CD4-positive, CD25-positive, alpha-beta regulatory T cell (primary cell): ENCODE measurements at regions not wholly inside any gene's neighbourhood (a gene's known extent, or its start where the extent isn't known, plus 50 kb on each side); places are given as distances from the start of the nearest gene placed in this dataset.

ENCODE experiments used
- ATAC-seq, 2 donors: fragments of 150-1000 bp; cut with Tn5 transposase; one replicate each; pipeline ENCODE4 v1.10.0; 2021; ENCODE audit warnings: low read depth in 2 of 2, moderate number of reproducible peaks in 2 of 2, moderate library complexity in 1 of 2
- DNase-seq, 3 donors: peaks; one replicate each; pipeline versions ENCODE4 v3.0.0 to v3.0.0-alpha.2; 2012 to 2022; ENCODE audit warnings: mixed read lengths in 1 of 3
- H3K27ac ChIP-seq: one replicate; pipeline ENCODE4 v1.7.0; 2013; ENCODE audit warnings: mild to moderate bottlenecking, low read length; ENCODE audit not compliant: insufficient read depth, poor library complexity, severe bottlenecking
- H3K27me3 ChIP-seq: one replicate; pipeline ENCODE4 v1.7.0; 2013; ENCODE audit warnings: low read length; ENCODE audit not compliant: control insufficient read depth, insufficient read depth
- H3K36me3 ChIP-seq: one replicate; pipeline ENCODE4 v1.7.0; 2013; ENCODE audit warnings: mild to moderate bottlenecking, low read length, moderate library complexity; ENCODE audit not compliant: control insufficient read depth, insufficient read depth
- H3K4me1 ChIP-seq: 2 replicates; pipeline ENCODE4 v1.7.0; 2013; ENCODE audit warnings: mild to moderate bottlenecking, low read length; ENCODE audit not compliant: insufficient read depth, control insufficient read depth, poor library complexity, severe bottlenecking
- H3K4me3 ChIP-seq: one replicate; pipeline ENCODE4 v1.7.0; 2013; ENCODE audit warnings: low read depth, mild to moderate bottlenecking, low read length, moderate library complexity
- H3K9me3 ChIP-seq, 2 experiments: 1 replicate in 1 of 2; 2 replicates in 1 of 2; pipeline ENCODE4 v1.7.0; 2013; ENCODE audit warnings: low read length in 2 of 2, mild to moderate bottlenecking in 1 of 2, moderate library complexity in 1 of 2; ENCODE audit not compliant: control insufficient read depth in 2 of 2
- H3K27ac Mint-ChIP-seq, 3 donors: one replicate each; pipeline ENCODE4 v1.8.0; 2020 to 2022; ENCODE audit warnings: mild to moderate bottlenecking in 3 of 3, mixed read lengths in 3 of 3, moderate library complexity in 2 of 3
- H3K27me3 Mint-ChIP-seq: one replicate; pipeline ENCODE4 v1.8.0; 2022; ENCODE audit warnings: mild to moderate bottlenecking, mixed read lengths
- H3K36me3 Mint-ChIP-seq: one replicate; pipeline ENCODE4 v1.8.0; 2020; ENCODE audit warnings: mixed read lengths
- H3K4me1 Mint-ChIP-seq, 4 donors: one replicate each; pipeline ENCODE4 v1.8.0; 2020 to 2022; ENCODE audit warnings: mixed read lengths in 4 of 4, mild to moderate bottlenecking in 1 of 4
- H3K4me3 Mint-ChIP-seq, 4 donors: one replicate each; pipeline ENCODE4 v1.8.0; 2020 to 2022; ENCODE audit warnings: mild to moderate bottlenecking in 4 of 4, mixed read lengths in 4 of 4, moderate library complexity in 3 of 4
- H3K9me3 Mint-ChIP-seq, 7 donors: one replicate each; pipeline ENCODE4 v1.8.0; 2020 to 2022; ENCODE audit warnings: mixed read lengths in 7 of 7, mild to moderate bottlenecking in 3 of 7, moderate library complexity in 2 of 7

DNA sequence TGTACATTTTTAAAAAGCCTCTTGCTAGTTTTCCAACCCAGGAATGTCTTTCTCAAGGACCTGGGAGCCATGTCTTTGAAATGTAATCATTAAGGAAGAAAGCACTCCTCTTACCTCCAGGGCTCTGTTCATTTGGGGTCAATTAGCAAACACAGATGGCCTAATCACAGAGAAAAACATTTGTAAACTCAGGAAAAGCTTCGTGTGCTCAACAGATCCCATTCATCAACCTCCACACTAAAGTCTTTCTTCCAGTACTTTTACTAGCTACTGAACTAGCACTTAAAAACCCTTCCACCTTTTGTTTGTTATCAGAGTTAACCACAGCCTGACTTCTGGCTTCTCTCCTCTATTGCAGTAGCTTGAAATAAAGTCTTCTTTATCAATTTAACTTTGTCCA lies 441.4 kb downstream of the PCDH20 start:
- no peaks in the 10 kb centered on the region for H3K36me3 ChIP-seq
- H3K27ac ChIP-seq: no peak overlapping the region
- H3K27me3 ChIP-seq: no peaks in the 10 kb centered on the region
- peaks cover 1 to 19% (median 9%) of the 10 kb centered on the region in 7 donors for H3K9me3 Mint-ChIP-seq
- H3K4me1 Mint-ChIP-seq: peaks cover 0 to 2% (median 0%) of the 10 kb centered on the region in 4 donors
- no peaks in the 10 kb centered on the region for H3K27me3 Mint-ChIP-seq
- no peaks in the 10 kb centered on the region for H3K4me1 ChIP-seq
- H3K36me3 Mint-ChIP-seq: no peaks in the 10 kb centered on the region
- no peak overlapping the region for H3K4me3 ChIP-seq
- DNase-seq: no peak
- H3K4me3 Mint-ChIP-seq: no peak overlapping the region
- no peak for ATAC-seq
- H3K27ac Mint-ChIP-seq: no peak overlapping the region
- no peaks in the 10 kb centered on the region for H3K9me3 ChIP-seq

DNA sequence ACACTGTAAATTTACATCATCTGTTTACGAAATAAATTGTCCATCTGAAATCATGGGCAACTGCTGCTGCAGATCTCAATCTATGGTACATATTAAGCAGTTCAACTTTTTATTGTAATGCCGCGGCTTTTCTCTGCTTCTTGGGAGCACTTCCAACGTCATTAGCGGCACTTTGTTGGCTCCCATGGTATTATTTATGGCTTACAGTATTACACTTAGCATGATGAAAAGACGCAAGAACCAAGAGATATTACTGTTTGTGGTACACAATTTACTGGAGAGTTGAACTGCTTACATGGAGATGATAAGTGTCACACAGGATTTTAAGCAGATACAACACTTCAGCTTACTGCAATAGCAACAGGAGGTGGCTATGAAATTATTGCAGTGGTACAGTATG lies 442.1 kb downstream of the PCDH20 start:
- no peak overlapping the region for H3K27ac ChIP-seq
- no peaks in the 10 kb centered on the region for H3K27me3 ChIP-seq
- no peak for ATAC-seq
- Mint-ChIP-seq H3K36me3 (no peaks in the 10 kb centered on the region), H3K9me3 (peaks cover 1 to 19% (median 9%) of the 10 kb centered on the region in 7 donors), H3K27ac (no peak overlapping the region), H3K4me1 (peaks cover 0 to 2% (median 0%) of the 10 kb centered on the region in 4 donors), H3K4me3 (no peak overlapping the region), H3K27me3 (no peaks in the 10 kb centered on the region)
- no peak overlapping the region for H3K4me3 ChIP-seq
- no peak for DNase-seq
- no peaks in the 10 kb centered on the region for H3K4me1 ChIP-seq
- no peaks in the 10 kb centered on the region for H3K9me3 ChIP-seq
- H3K36me3 ChIP-seq: no peaks in the 10 kb centered on the region

DNA sequence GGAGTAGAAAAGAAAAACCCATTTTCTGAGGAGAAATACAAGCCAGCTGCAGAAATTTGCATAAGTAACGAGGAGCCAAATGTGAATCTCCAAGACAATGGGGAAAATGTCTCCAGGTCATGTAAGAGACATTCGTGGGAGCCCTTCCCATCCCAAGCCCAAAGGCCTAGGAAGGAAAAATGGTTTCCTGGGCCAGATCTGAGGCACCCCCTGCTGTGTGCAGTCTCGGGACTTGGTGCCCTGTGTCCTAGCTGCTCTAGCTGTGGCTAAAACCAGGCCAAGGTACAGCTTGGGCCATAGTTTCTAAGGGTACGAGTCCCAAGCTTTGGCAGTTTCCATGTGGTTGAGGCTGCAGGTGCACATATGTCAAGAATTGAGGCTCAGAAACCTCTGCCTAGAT lies 444.9 kb downstream of the PCDH20 start:
- Mint-ChIP-seq H3K27me3 (no peaks in the 10 kb centered on the region), H3K27ac (no peak overlapping the region), H3K36me3 (no peaks in the 10 kb centered on the region), H3K4me3 (no peak overlapping the region), H3K4me1 (peaks cover 0 to 2% (median 0%) of the 10 kb centered on the region in 4 donors), H3K9me3 (peaks cover 0 to 15% (median 5%) of the 10 kb centered on the region in 7 donors)
- Histone ChIP-seq H3K9me3 (no peaks in the 10 kb centered on the region), H3K4me3 (no peak overlapping the region), H3K27ac (no peak overlapping the region), H3K36me3 (no peaks in the 10 kb centered on the region), H3K27me3 (no peaks in the 10 kb centered on the region), H3K4me1 (no peaks in the 10 kb centered on the region)
- ATAC-seq (no peak), DNase-seq (no peak)

DNA sequence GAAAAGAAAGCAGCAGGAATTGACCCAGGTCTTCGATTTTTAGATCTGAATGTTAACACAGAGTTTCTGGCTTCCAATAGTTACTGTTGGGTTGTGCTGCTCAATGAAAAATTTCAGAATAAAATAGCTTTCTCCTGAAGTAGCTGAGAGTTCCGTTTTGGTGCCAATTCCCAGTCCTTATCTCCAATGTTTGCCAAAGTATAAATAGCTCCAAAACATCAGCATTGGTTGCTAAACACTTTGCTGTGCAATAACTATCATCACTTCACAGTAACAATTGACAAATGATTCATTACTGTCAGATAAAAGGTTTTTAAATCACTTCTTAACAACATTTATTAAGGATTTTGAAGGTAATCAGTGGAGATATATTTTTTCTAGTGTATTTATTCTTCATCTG lies 446.0 kb downstream of the PCDH20 start:
- Mint-ChIP-seq H3K36me3 (no peaks in the 10 kb centered on the region), H3K9me3 (peaks cover 0 to 10% (median 3%) of the 10 kb centered on the region in 7 donors), H3K27me3 (no peaks in the 10 kb centered on the region), H3K4me3 (no peak overlapping the region), H3K27ac (no peak overlapping the region), H3K4me1 (peaks cover 0 to 2% (median 0%) of the 10 kb centered on the region in 4 donors)
- H3K27me3 ChIP-seq: no peaks in the 10 kb centered on the region
- no peak overlapping the region for H3K4me3 ChIP-seq
- no peak overlapping the region for H3K27ac ChIP-seq
- ATAC-seq: no peak
- H3K4me1 ChIP-seq: no peaks in the 10 kb centered on the region
- H3K9me3 ChIP-seq: no peaks in the 10 kb centered on the region
- no peaks in the 10 kb centered on the region for H3K36me3 ChIP-seq
- no peak for DNase-seq

DNA sequence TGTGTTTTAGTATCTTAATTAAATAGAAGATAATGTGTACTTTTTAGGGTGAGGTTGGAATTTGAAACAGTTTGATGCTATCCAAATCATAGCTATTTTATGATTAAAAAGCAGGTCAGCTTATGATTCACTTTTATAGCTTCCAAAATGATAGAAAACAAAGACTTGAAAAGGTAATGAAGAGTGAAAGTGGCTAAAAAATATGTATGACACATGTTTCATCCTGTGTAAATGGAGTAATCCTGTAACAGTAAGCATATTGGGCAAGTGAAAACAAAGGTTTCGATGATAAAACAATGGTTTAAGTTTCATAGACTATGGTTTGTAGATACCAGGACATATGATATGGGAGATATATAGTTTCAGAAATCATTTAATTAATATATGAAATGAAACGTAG lies 456.2 kb downstream of the PCDH20 start:
- Mint-ChIP-seq H3K36me3 (no peaks in the 10 kb centered on the region), H3K4me3 (no peak overlapping the region), H3K4me1 (no peaks in the 10 kb centered on the region), H3K27me3 (no peaks in the 10 kb centered on the region), H3K27ac (no peak overlapping the region), H3K9me3 (peaks cover 1 to 28% (median 7%) of the 10 kb centered on the region in 7 donors)
- no peaks in the 10 kb centered on the region for H3K36me3 ChIP-seq
- H3K27me3 ChIP-seq: no peaks in the 10 kb centered on the region
- H3K27ac ChIP-seq: no peak overlapping the region
- no peak overlapping the region for H3K4me3 ChIP-seq
- H3K4me1 ChIP-seq: no peaks in the 10 kb centered on the region
- ATAC-seq (no peak), DNase-seq (no peak)
- no peaks in the 10 kb centered on the region for H3K9me3 ChIP-seq

DNA sequence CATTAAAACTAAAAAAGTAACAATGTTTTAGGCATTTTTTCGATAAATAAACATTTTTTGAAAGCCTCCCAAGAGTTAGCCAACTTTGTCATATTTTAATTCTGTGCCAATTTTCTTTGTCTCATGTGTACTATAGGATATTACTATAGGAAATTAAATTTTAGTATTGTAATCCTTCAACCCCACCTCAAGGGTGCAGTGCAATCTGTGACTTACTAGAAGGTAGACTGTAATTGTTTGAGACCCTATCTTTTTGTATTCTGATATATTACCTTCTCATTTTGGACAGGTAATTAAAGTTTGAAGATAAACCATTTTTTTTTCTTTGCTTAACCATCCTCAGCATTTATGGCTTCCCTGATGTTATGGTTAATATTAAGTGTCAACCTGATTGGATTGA lies 457.8 kb downstream of the PCDH20 start:
- Mint-ChIP-seq H3K4me3 (no peak overlapping the region), H3K27me3 (no peaks in the 10 kb centered on the region), H3K4me1 (no peaks in the 10 kb centered on the region), H3K36me3 (no peaks in the 10 kb centered on the region), H3K27ac (no peak overlapping the region), H3K9me3 (peaks cover 2 to 23% (median 7%) of the 10 kb centered on the region in 7 donors)
- no peaks in the 10 kb centered on the region for H3K4me1 ChIP-seq
- no peaks in the 10 kb centered on the region for H3K9me3 ChIP-seq
- ATAC-seq: no peak
- DNase-seq: no peak
- H3K27me3 ChIP-seq: no peaks in the 10 kb centered on the region
- no peak overlapping the region for H3K27ac ChIP-seq
- no peak overlapping the region for H3K4me3 ChIP-seq
- no peaks in the 10 kb centered on the region for H3K36me3 ChIP-seq

DNA sequence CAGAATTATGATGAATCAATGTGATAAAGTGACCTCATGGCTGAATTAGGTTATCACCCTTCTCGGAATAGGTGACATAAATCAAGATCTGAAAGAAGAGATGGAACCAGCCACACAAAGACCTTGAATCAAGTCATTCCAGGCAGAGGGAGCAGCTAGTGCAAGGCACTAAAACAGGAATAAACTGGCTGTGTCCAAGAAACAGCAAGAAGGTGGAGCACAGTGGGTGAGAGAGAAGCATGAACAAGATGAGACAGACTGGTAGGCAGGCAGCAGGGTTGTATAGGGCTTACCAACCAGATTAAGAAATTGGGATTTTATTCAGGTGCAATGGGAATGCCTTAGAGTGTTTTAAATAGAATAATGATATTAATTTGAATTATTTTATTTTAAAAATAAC lies 470.3 kb downstream of the PCDH20 start:
- ATAC-seq (no peak), DNase-seq (no peak)
- Histone ChIP-seq H3K36me3 (no peaks in the 10 kb centered on the region), H3K9me3 (no peaks in the 10 kb centered on the region), H3K27ac (no peak overlapping the region), H3K4me3 (no peak overlapping the region), H3K4me1 (no peaks in the 10 kb centered on the region), H3K27me3 (no peaks in the 10 kb centered on the region)
- Mint-ChIP-seq H3K9me3 (peaks cover 0 to 13% (median 4%) of the 10 kb centered on the region in 7 donors), H3K36me3 (no peaks in the 10 kb centered on the region), H3K27me3 (no peaks in the 10 kb centered on the region), H3K4me3 (no peak overlapping the region), H3K27ac (no peak overlapping the region), H3K4me1 (no peaks in the 10 kb centered on the region)

DNA sequence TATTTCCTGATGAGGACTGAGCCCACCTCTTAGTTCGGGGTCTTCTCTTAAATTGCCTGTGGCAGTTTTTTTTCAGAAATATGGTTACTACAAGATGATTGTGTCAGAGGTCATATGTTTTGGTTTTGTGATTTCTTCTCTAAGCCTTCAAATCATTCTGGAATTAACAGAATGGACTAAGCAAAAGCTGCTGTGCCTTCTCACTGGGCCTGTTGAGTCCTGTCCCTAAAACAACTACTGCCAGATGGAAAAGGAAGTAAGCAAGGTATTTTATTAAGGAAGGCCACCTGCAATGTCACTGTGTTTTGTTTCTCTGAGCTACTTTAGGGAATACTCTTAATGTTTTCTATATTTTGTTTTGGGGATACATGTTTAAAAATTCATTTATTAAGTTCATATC lies 470.8 kb downstream of the PCDH20 start:
- DNase-seq (no peak), ATAC-seq (no peak)
- Histone ChIP-seq H3K27ac (no peak overlapping the region), H3K9me3 (no peaks in the 10 kb centered on the region), H3K36me3 (no peaks in the 10 kb centered on the region), H3K4me3 (no peak overlapping the region), H3K27me3 (no peaks in the 10 kb centered on the region), H3K4me1 (no peaks in the 10 kb centered on the region)
- Mint-ChIP-seq H3K4me1 (no peaks in the 10 kb centered on the region), H3K27ac (no peak overlapping the region), H3K9me3 (peaks cover 0 to 13% (median 4%) of the 10 kb centered on the region in 7 donors), H3K27me3 (no peaks in the 10 kb centered on the region), H3K4me3 (no peak overlapping the region), H3K36me3 (no peaks in the 10 kb centered on the region)
